Neural progenitor cell (in vitro differentiated cells): ENCODE measurements at regions not wholly inside any gene's neighbourhood (a gene's known extent, or its start where the extent isn't known, plus 50 kb on each side); places are given as distances from the start of the nearest gene placed in this dataset.

Experiments used
- DNase-seq: peaks from one replicate; pipeline ENCODE4 v3.0.0-alpha.2; 2016; ENCODE audit warnings: low spot score
- H2AFZ ChIP-seq: fragments of 200-600 bp; sonication (generic); replicated peaks from 2 replicates; pipeline ENCODE4 v1.6.1; 2016; ENCODE audit warnings: antibody characterized with exemption
- H3F3A ChIP-seq: fragments of 200-600 bp; sonication (generic); 2 replicates; pipeline ENCODE4 v1.6.1; 2016; ENCODE audit warnings: antibody characterized with exemption, low read depth
- H3K27ac ChIP-seq: fragments of 200-600 bp; sonication (generic); 2 replicates; pipeline ENCODE4 v1.5.1; 2016; ENCODE audit warnings: mild to moderate bottlenecking
- H3K27me3 ChIP-seq: fragments of 200-600 bp; sonication (generic); 2 replicates; pipeline ENCODE4 v1.6.1; 2016; ENCODE audit warnings: mild to moderate bottlenecking, moderate library complexity
- H3K36me3 ChIP-seq: fragments of 200-600 bp; sonication (generic); 2 replicates; pipeline ENCODE4 v1.5.1; 2016
- H3K4me1 ChIP-seq: fragments of 200-600 bp; sonication (generic); 2 replicates; pipeline ENCODE4 v1.6.1; 2016; ENCODE audit warnings: mixed run types
- H3K4me2 ChIP-seq: fragments of 200-600 bp; sonication (generic); 2 replicates; pipeline ENCODE4 v1.6.1; 2016
- H3K4me3 ChIP-seq: fragments of 200-600 bp; sonication (generic); 2 replicates; pipeline ENCODE4 v1.5.1; 2016
- H3K79me2 ChIP-seq: fragments of 200-600 bp; sonication (generic); 2 replicates; pipeline ENCODE4 v1.6.1; 2016; ENCODE audit warnings: low read depth
- H3K9ac ChIP-seq: fragments of 200-600 bp; sonication (generic); 2 replicates; pipeline ENCODE4 v1.6.1; 2016
- H3K9me3 ChIP-seq: fragments of 200-600 bp; sonication (generic); 2 replicates; pipeline ENCODE4 v1.5.1; 2016; ENCODE audit warnings: low read depth
- H4K20me1 ChIP-seq: fragments of 200-600 bp; sonication (generic); 2 replicates; pipeline ENCODE4 v1.6.1; 2016; ENCODE audit warnings: low read depth
- H3K27ac Mint-ChIP-seq: 3 replicates; pipeline ENCODE4 v1.8.0; 2021; ENCODE audit warnings: mixed read lengths
- H3K27me3 Mint-ChIP-seq: 2 replicates; pipeline ENCODE4 v1.8.0; 2022; ENCODE audit warnings: low read depth, mild to moderate bottlenecking, inconsistent platforms, moderate library complexity, mixed read lengths; ENCODE audit not compliant: insufficient read depth
- H3K36me3 Mint-ChIP-seq: 3 replicates; pipeline ENCODE4 v1.8.0; 2021; ENCODE audit warnings: mixed read lengths
- H3K4me1 Mint-ChIP-seq: 3 replicates; pipeline ENCODE4 v1.8.0; 2021; ENCODE audit warnings: mixed read lengths
- H3K4me3 Mint-ChIP-seq: 3 replicates; pipeline ENCODE4 v1.8.0; 2021; ENCODE audit warnings: mild to moderate bottlenecking, moderate library complexity, mixed read lengths
- H3K9me3 Mint-ChIP-seq: 3 replicates; pipeline ENCODE4 v1.8.0; 2020; ENCODE audit warnings: mixed read lengths
- EZH2 ChIP-seq: fragments of 200-600 bp; sonication (generic); IDR thresholded peaks from 2 replicates; pipeline ENCODE4 v1.6.1; 2017; ENCODE audit warnings: antibody characterized with exemption, mild to moderate bottlenecking, moderate library complexity
- EZH2phosphoT487 ChIP-seq: fragments of 200-600 bp; sonication (generic); IDR thresholded peaks from 2 replicates; pipeline ENCODE4 v1.6.1; 2017; ENCODE audit warnings: antibody characterized with exemption
- TF ChIP-seq, protein P1 (sequence below): fragments of 200-600 bp; sonication (generic); IDR thresholded peaks from 2 replicates; pipeline ENCODE4 v1.5.1; 2017; ENCODE audit warnings: antibody characterized with exemption, mild to moderate bottlenecking

DNA sequence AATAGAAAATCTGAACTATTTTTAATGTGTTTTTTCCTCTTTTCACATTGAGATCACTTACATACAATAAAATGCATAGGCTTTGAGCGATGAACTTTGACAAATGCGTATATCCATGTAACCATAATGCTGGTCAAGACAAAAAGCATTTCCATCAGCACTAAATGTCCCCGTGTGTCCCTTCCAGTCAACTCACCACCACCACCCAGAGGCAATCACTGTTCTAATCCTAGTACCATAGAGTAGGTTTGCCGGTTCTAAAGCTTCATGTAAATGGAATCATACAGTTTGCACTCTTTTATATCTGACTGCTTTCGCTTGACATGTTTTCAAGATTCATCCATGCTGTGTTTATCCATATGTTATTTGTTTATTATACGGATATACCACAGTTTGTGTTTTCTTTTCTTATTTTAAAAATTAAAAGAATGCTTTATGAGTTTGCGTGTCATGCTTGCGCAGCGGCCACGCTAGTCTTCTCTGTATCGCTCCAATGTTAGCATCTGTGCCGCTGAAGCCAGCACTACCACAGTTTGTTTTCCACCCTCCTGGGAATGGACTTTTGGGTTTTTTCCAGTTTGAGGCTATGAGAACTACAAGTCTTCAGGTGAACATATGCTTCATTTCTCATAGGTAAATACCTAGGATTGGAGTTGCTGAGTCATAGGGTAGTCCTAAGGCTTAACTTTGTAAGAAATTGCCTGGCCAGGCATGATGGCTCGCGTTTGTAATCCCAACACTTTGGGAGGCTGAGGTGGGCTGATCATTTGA is 197.5 kb upstream of the CHAC2 start:
- H3K4me2 ChIP-seq: no peak overlapping the region
- no peaks in the 10 kb centered on the region for H3K36me3 Mint-ChIP-seq
- H3K4me1 Mint-ChIP-seq: peaks cover 16% of the 10 kb centered on the region

DNA sequence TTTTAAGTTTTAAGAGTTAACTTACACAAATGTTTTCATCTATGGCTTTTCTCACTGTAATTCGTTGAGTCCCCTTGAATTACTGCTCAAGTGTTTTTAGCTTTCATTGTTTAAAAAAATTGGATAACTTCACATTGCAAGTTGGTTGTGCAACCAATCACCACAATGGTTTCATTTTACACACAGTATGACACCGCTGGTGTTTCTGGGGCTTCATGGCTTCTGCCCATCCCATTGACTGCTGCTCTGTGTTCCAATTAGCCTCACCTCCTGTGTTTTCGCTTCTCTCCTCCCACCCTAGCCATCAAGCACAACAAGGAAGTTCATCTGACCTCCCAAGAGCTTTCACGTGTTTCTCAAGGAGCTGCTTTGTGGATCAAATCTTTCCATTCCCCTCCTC is 199.1 kb upstream of the CHAC2 start:
- no peaks in the 10 kb centered on the region for H3K79me2 ChIP-seq
- no peak overlapping the region for H3K4me2 ChIP-seq
- Mint-ChIP-seq H3K27ac (no peak overlapping the region), H3K36me3 (no peaks in the 10 kb centered on the region), H3K9me3 (no peaks in the 10 kb centered on the region), H3K4me3 (no peak overlapping the region), H3K27me3 (no peaks in the 10 kb centered on the region), H3K4me1 (peaks cover 10% of the 10 kb centered on the region)
- no peaks in the 10 kb centered on the region for H3F3A ChIP-seq
- no peaks in the 10 kb centered on the region for H3K27me3 ChIP-seq
- no peak overlapping the region for H3K9ac ChIP-seq
- H3K4me3 ChIP-seq: no peak overlapping the region
- H2AFZ ChIP-seq: peak overlapping the region; percentile 52
- no peaks in the 10 kb centered on the region for H3K36me3 ChIP-seq
- H3K9me3 ChIP-seq: no peaks in the 10 kb centered on the region
- TF ChIP-seq EZH2 (no peak), EZH2phosphoT487 (no peak)
- TF ChIP-seq, protein P1, sequence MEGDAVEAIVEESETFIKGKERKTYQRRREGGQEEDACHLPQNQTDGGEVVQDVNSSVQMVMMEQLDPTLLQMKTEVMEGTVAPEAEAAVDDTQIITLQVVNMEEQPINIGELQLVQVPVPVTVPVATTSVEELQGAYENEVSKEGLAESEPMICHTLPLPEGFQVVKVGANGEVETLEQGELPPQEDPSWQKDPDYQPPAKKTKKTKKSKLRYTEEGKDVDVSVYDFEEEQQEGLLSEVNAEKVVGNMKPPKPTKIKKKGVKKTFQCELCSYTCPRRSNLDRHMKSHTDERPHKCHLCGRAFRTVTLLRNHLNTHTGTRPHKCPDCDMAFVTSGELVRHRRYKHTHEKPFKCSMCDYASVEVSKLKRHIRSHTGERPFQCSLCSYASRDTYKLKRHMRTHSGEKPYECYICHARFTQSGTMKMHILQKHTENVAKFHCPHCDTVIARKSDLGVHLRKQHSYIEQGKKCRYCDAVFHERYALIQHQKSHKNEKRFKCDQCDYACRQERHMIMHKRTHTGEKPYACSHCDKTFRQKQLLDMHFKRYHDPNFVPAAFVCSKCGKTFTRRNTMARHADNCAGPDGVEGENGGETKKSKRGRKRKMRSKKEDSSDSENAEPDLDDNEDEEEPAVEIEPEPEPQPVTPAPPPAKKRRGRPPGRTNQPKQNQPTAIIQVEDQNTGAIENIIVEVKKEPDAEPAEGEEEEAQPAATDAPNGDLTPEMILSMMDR: no peak
- DNase-seq: no peak
- no peak overlapping the region for H3K27ac ChIP-seq
- H3K4me1 ChIP-seq: no peaks in the 10 kb centered on the region
- no peaks in the 10 kb centered on the region for H4K20me1 ChIP-seq

More for the DNA sequence above, 197.5 kb upstream of the CHAC2 start:
- H4K20me1 ChIP-seq: no peaks in the 10 kb centered on the region
- no peak overlapping the region for H2AFZ ChIP-seq
- H3F3A ChIP-seq: no peaks in the 10 kb centered on the region
- no peaks in the 10 kb centered on the region for H3K79me2 ChIP-seq
- no peak overlapping the region for H3K4me3 ChIP-seq
- Mint-ChIP-seq H3K4me3 (no peak overlapping the region), H3K27ac (no peak overlapping the region), H3K27me3 (no peaks in the 10 kb centered on the region), H3K9me3 (peaks cover 3% of the 10 kb centered on the region)
- no peaks in the 10 kb centered on the region for H3K9me3 ChIP-seq
- H3K4me1 ChIP-seq: peaks cover 3% of the 10 kb centered on the region
- H3K27me3 ChIP-seq: no peaks in the 10 kb centered on the region
- H3K36me3 ChIP-seq: no peaks in the 10 kb centered on the region
- TF ChIP-seq EZH2phosphoT487: no peak
- TF ChIP-seq EZH2: no peak
- TF ChIP-seq, protein P1: no peak
- no peak for DNase-seq
- H3K9ac ChIP-seq: no peak overlapping the region
- no peak overlapping the region for H3K27ac ChIP-seq

DNA sequence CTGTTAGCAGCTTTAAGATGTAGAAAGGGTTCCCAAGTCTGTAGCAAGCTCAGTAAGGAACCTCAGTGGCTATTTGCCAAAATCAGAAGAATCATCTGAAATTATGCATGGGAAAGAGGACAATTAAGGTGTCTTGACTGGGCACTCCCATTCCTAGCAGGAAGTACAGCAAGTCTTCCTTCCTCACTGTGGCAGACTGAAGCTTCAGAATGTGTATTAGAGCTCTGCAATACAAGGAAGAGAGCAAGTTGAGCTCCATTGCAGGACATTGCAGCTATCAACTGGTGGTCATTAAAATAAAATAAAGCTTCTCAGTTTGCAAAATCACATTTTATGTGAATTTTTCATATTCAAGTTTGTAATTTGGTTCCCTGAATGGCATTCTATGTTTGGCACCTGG is 200.5 kb upstream of the CHAC2 start:
- H3K36me3 Mint-ChIP-seq: no peaks in the 10 kb centered on the region

More for the DNA sequence above, 200.5 kb upstream of the CHAC2 start:
- no peak overlapping the region for H3K4me2 ChIP-seq
- no peak overlapping the region for H3K27ac ChIP-seq
- peak overlapping the region; percentile 17 for H2AFZ ChIP-seq
- Mint-ChIP-seq H3K9me3 (no peaks in the 10 kb centered on the region), H3K27ac (no peak overlapping the region), H3K4me3 (no peak overlapping the region), H3K27me3 (no peaks in the 10 kb centered on the region), H3K4me1 (peaks cover 6% of the 10 kb centered on the region)
- H3K9ac ChIP-seq: no peak overlapping the region
- H3K4me1 ChIP-seq: no peaks in the 10 kb centered on the region
- no peak overlapping the region for H3K4me3 ChIP-seq
- H3K79me2 ChIP-seq: no peaks in the 10 kb centered on the region
- no peaks in the 10 kb centered on the region for H3K27me3 ChIP-seq
- no peak for DNase-seq
- H3K36me3 ChIP-seq: no peaks in the 10 kb centered on the region
- H3F3A ChIP-seq: no peaks in the 10 kb centered on the region
- no peaks in the 10 kb centered on the region for H4K20me1 ChIP-seq
- TF ChIP-seq EZH2phosphoT487 (no peak), EZH2 (no peak)
- TF ChIP-seq, protein P1: no peak
- H3K9me3 ChIP-seq: no peaks in the 10 kb centered on the region
